Urothelium cell line (cell line): ENCODE measurements at regions not wholly inside any gene's neighbourhood (a gene's known extent, or its start where the extent isn't known, plus 50 kb on each side); places are given as distances from the start of the nearest gene placed in this dataset.
"Not testable (repeated sequence)": the region's sequence is repeated elsewhere in the genome, so short reads cannot be mapped to it uniquely, and the experiment has no call there.

ENCODE experiments used
- DNase-seq: peaks from one replicate; pipeline ENCODE4 v3.0.0; 2011; ENCODE audit warnings: low spot score, mixed read lengths
- FAIRE-seq: peaks from 2 replicates; lab custom pipeline; 2011; peaks lifted over from hg19 to GRCh38; lab: Jason Lieb, UNC

GRCh38 chr2:225821351-225821750 is 421.8 kb downstream of the NYAP2 start:
- no peak for DNase-seq
- no peak for FAIRE-seq

DNA sequence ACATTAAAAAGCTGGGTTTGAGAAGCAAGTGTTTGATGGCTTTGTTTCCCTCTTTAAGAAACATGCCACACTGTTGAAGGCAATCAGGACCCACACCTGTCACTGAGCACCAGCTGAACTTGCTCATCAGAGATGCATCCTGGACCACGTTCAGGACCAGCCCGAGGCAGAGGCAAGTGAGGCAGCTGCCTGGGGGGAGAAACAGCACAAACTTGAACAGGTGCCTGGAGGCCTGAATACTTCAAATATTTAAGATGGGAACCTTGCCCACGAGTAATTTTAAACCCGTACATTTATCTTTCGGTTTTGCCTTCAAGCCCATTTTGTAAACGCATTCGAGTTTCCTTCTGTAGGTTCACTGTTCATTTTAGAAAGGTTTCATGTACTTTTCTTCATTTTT is 421.3 kb downstream of the NYAP2 start:
- FAIRE-seq (no peak), DNase-seq (no peak)

DNA sequence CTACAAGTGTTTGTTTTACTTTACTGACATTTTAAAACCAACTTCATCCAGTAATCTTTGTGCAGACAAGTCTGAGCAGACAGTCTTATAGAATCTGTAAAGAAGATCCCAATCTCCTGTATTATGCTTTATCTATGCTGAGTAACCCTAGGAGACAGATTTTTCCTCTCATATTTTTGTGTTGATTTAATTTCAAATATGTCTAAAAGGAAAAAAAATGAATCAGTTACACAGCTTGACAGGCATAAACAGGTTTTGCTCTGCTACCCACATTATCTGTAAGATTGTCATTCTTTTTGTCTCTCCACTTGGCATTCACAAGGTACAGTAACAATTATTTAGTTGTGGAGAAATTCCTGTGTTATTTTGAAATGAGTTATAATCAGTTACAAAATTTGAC is 415.0 kb downstream of the NYAP2 start:
- DNase-seq (no peak), FAIRE-seq (no peak)

DNA sequence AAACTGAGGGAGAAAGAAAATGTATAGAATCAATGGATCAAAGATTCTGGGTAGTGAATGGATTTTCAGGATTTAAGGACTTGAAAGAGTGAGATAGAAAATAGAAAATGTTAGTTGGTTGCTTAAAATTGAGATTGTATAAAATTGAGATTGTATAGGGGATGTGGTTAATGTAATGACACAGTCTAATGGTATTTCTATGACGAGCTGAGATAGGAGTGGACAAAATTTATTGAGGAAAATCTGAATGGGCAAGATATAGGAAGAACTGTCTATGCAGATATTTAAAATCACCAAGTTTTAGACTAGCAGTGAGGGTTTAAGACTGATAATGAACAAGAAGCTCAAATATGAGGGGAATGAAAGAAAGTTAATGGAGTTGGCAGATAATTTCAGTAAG is 406.6 kb downstream of the NYAP2 start:
- FAIRE-seq: no peak
- no peak for DNase-seq

DNA sequence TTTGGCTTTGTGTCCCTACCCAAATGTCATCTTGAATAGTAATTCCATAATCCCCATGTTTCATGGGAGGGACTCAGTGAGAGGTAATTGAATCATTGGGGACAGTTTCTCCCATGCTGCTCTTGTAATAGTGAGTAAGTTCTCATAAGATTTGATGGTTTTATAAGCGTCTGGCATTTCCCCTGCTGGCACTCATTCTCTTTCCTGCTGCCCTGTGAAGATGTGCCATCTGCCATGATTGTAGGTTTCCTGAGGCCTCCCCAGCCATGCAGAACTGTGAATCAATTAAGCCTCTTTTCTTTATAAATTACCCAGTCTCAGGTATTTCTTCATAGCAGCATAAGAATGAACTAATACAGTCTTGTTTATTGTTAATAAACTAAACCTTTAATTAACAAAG is 402.6 kb downstream of the NYAP2 start:
- FAIRE-seq, DNase-seq: not testable (repeated sequence)

- FAIRE-seq (no peak), DNase-seq (no peak)
Observed at GRCh38 chr2:225797394-225797793, 397.9 kb downstream of the NYAP2 start.

GRCh38 chr2:225794652-225795400 is 395.3 kb downstream of the NYAP2 start:
- DNase-seq: no peak
- no peak for FAIRE-seq

DNA sequence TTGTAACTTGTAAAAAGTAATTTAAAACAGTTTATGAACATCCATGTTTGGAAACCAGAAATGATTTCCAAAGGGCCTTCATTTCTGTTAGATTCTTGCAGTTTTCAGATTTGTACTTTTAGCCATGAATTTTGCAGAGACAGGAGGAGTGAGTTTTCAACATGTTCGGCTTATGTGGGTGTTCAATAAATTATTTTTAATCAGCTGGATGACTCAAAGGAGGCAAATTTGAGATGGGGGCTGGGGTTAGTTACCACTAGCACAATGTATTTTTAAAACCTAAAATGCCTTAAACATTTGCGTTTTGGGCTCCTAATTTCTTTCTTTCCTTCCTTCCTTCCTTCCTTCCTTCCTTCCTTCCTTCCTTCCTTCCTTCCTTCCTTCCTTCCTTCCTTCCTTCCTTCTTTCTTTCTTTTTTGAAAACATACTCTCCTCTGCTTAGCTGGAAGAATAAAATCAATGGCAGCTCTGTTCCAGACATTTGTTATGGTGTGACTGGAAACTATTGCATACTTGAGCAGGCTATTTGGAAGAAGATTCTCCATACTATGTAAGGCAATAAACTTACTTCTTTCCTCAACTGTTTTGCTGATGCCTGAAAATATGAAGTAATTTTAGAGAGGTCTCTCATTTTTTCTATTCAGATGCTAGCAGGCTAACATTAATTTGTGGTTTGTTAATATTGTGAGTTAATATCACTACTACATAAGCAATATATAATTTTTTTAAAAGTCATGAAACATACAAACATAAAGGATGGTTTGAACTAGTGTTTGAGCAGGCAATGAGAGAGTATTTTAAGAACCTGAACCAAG is 394.4 kb downstream of the NYAP2 start:
- DNase-seq: no peak
- FAIRE-seq: no peak

GRCh38 chr2:225788571-225789094 is 389.1 kb downstream of the NYAP2 start:
- no peak for DNase-seq
- no peak for FAIRE-seq

- FAIRE-seq (no peak), DNase-seq (no peak)
Observed at GRCh38 chr2:225787497-225787896, 388.0 kb downstream of the NYAP2 start.

- DNase-seq (no peak), FAIRE-seq (no peak)
Observed at GRCh38 chr2:225781991-225782390, 382.5 kb downstream of the NYAP2 start.

- DNase-seq (no peak), FAIRE-seq (no peak)
Observed at GRCh38 chr2:225781145-225781544, 381.6 kb downstream of the NYAP2 start.

DNA sequence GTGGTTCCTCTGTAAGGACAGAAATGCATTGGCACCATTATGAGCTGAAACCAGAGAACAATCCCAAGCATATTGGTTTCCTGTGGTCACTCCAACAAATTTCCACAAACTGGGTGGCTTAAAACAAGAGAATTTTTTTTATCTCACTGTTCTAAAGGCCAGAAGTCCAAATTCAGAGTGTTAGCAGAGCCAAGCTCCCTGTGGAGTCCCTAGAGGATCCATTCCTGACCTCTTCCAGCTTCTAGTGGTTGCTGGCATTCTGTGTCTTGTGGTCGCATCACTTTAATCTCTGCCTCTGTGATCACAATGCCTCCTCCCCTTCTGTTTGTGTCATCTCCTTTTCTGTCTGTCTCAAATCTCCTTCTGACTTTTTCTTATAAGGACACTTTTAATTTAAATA is 380.3 kb downstream of the NYAP2 start:
- DNase-seq (no peak), FAIRE-seq (no peak)

GRCh38 chr2:225773148-225773547 is 373.6 kb downstream of the NYAP2 start:
- FAIRE-seq (no peak), DNase-seq (no peak)

DNA sequence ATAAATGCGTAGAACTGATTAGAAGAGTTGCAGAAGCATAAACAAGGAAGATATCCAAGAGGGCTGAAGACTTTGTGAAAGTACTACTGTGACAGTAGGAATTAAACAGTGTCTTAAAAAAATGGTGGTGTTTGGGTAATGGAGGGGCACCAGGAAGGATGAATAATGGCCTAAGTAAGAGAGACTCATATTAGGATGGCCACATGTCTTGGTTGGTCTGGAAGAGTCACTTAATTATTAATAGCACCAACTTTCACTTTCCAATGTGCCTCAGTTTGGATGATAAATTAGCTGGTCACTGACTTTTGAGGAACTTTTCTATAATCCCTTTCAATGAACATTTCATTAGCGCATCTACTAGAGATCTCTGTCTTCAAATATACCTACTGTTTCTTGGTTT is 372.2 kb downstream of the NYAP2 start:
- no peak for FAIRE-seq
- DNase-seq: no peak

DNA sequence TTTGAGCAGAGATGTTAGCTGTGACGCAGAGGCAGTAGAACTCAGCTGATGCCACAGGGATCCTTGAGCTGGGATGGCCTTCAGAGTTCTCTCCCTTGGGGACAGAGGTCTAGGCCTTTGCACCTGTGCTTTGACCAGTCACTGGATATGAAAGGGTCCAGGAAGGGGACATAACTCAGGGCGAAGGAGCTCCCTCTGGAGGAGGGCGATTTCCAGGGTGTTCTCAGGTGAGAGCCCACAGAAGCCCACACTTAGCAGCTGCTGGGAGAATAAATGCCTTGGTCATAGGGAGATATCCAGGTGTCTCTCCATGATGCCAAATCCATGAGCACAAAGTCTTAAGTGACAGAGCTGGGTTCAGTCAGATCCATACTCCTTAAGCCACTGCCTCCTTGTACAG is 369.2 kb downstream of the NYAP2 start:
- no peak for DNase-seq
- FAIRE-seq: no peak

DNA sequence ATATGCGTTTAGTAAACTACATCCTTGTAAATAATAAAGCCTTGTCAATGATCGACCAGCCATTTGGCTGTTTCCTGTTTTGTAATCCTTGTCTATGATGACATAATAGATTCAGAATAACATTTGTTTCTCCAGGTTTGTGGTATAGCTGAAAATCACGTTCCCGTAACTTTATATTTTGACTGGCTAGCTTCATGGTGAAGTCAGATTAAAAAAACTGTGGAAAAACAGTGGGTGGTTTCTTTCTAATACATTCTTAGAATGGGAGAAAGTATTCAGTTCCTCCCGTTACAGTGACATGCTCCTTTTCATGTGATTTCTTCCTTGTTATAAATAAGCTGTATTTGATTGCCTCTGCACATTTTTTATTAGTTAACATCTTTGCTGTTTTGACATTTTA is 366.9 kb downstream of the NYAP2 start:
- FAIRE-seq (no peak), DNase-seq (no peak)

- no peak for DNase-seq
- no peak for FAIRE-seq
Observed at GRCh38 chr2:225765820-225766219, 366.3 kb downstream of the NYAP2 start.

DNA sequence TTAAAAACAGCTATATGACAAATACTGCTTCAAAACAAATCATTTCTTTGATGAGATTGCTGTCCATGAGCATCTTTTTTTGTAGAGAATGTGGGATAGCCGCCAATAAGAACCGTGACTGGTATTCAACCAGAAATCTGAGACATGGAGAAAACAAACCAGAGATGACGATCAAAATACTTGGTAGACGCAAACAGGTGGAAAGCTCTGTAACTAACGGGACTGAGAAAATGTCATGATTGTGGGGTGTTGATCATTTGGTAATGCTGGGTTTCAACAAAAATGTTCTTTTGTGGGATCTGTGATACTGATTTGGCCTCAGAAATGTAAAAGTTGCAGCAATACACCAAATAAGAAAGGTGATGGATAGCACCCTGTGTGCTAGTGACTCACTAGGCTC is 364.8 kb downstream of the NYAP2 start:
- DNase-seq (no peak), FAIRE-seq (no peak)

GRCh38 chr2:225763711-225764110 is 364.2 kb downstream of the NYAP2 start:
- DNase-seq (no peak), FAIRE-seq (no peak)

DNA sequence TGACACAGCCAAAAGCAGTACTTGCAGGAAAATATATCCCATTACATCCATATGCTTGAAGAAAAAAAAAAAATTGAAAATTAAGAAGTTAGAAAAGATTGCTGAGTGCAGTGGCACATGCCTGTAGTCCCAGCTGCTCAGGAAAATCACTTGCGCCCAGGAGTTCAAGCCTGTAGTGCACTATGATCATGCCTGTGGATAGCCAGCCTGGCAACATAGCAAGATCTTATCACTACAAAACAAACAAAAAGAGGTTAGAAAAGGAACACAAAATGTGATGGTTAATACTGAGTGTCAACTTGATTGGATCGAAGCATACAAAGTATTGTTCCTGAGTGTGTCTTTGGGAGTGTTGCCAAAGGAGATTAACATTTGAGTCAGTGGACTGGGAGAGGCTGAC is 361.9 kb downstream of the NYAP2 start:
- FAIRE-seq: no peak

DNA sequence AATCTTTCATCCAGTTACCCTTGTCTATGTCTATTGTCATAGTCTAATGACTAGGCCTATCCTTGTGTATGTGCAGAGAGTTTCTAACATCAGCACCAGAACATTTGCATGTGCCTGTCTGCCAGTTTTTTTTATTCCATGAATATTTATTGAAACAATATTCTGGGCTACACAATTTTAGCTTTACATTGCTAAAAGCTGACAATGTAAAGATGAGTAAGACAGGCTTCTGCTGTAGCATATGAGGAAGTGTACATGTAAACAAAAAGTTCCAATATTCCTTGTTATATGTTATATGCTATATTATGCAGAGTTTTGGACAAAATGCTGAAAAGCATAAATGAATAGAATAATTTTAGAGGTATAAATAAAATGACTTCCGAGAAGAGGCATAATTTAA is 357.7 kb downstream of the NYAP2 start:
- no peak for DNase-seq
- FAIRE-seq: no peak

More for the DNA sequence above, 361.9 kb downstream of the NYAP2 start:
- no peak for DNase-seq
